ENCODE measurements at regions not wholly inside any gene's neighbourhood (a gene's known extent, or its start where the extent isn't known, plus 50 kb on each side); places are given as distances from the start of the nearest gene placed in this dataset.
"Not testable (repeated sequence)": the region's sequence is repeated elsewhere in the genome, so short reads cannot be mapped to it uniquely, and the experiment has no call there.

DNA sequence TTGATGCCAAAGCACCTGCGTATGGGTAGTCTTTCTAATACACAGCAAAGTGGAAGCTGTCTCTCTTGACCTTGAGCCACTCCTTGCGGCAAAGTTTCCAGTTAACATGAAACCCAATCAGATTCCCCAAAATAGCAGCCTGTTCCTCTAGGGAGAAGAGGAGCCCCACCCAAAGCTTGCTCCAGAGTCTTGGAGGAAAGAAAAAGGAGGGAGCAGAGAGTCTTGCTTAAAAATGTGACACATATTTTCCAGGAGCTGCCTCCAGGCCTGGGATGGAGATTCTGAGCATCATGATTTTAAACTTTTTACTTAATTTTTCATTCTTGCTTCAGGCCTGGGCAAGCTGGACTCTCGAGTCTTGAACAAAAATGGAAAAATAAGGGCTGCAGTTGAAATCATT, 223.5 kb upstream of the TNC start (continued):
- TF ChIP-seq REST (IDR thresholded peaks at IDR 0.05) (no peak), ATOH8 (CRISPR knock-in tag; IDR thresholded peaks at IDR 0.05; ENCODE audit: low read depth) (no peak), CHD4 (IDR thresholded peaks at IDR 0.05; ENCODE audit: borderline replicate concordance) (no peak), RNF2 (IDR thresholded peaks at IDR 0.05; ENCODE audit: borderline replicate concordance, low read depth) (no peak), CBX2 (IDR thresholded peaks at IDR 0.05; ENCODE audit: borderline replicate concordance, low read depth) (no peak)

- POLR2A ChIA-PET, ATAC-seq: not testable (repeated sequence)
Measured at GRCh38 chr9:115347776-115348175, 229.8 kb upstream of the TNC start.

DNA sequence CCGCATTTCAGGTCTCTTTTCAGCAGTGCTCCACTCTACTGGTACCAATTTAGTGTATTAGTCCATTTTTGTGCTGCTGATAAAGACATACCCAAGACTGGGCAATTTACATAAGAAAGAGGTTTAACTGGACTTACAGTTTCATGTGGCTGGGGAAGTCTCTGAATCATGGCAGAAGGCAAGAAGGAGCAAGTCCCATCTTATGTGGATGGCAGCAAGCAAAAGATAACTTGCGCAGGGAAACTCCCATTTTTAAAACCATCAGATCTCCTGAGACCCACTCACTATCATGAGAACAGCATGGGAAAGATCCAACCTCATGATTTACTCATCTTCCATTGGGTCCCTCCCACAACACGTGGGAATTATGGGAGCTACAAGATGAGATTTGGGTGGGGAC, 231.0 kb upstream of the TNC start:
- peak overlapping the region; percentile 26 for H3K4me2 ChIP-seq
- CTCF ChIA-PET, FAIRE-seq, POLR2A ChIA-PET: not testable (repeated sequence)
- WGBS (ENCODE audit: missing lambda C conversion rate), result 71% methylated on average over 3 of the region's 3 CpGs
- peaks cover 18% of the 10 kb centered on the region for H3K4me1 ChIP-seq
- H3K27ac ChIP-seq, result peak overlapping the region; percentile 45 to 51; a peak in 3 of 6 replicates
- H3K4me3 ChIP-seq, result peak overlapping the region; percentile 4; the same call in 1 of the 3 replicates
- H3K9me3 ChIP-seq, result peaks cover 17% of the 10 kb centered on the region
- ATAC-seq, result peak in 1 of 2 experiments; percentile 50; a peak in 2 of 6 replicates
- peak in 1 of 2 experiments; percentile 11 for DNase-seq (ENCODE audit: low read depth in 1 of 2, low spot score in 1 of 2)

More at GRCh38 chr9:115347776-115348175, 229.8 kb upstream of the TNC start:
- H3K4me2 ChIP-seq; FAIRE-seq; H3K4me3 ChIP-seq; H3K27ac ChIP-seq; DNase-seq (ENCODE audit: low read depth in 1 of 2, low spot score in 1 of 2); CTCF ChIA-PET: not testable (repeated sequence)
- H3K9me3 ChIP-seq, result peaks cover 17% of the 10 kb centered on the region
- peaks cover 21% of the 10 kb centered on the region for H3K4me1 ChIP-seq
- 100% methylated on average over 1 of the region's 2 CpGs for WGBS (ENCODE audit: missing lambda C conversion rate)

DNA sequence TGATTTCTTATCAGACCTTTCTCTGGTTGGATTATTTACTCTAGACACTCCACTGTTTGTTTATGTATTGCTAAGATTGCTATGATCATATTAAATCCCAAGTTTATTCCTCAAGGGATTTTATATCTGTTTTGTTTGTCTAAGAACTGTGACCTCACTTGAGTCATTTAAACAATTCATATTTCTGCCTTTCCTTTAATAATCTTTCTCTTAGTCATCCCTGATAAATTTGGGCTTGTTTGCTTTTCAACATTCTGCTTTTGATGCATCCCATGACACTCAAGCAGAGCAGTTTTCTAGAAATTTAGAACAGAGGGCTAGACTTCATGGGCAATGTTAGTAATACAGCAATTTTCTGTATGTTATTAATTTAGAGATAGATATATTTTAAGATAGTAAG, 231.6 kb upstream of the TNC start:
- DNase-seq (ENCODE audit: low read depth in 1 of 2, low spot score in 1 of 2) (peak; percentile 32 to 66), FAIRE-seq (peak; percentile 98), ATAC-seq (peak; percentile 64 to 85; a peak in 5 of 6 replicates)
- POLR2A ChIA-PET, result no interaction called here
- Histone ChIP-seq H3K4me2 (peak overlapping the region; percentile 26), H3K4me1 (peaks cover 18% of the 10 kb centered on the region), H3K9me3 (peaks cover 17% of the 10 kb centered on the region), H3K27ac (no peak overlapping the region), H3K4me3 (no peak overlapping the region)
- CTCF ChIA-PET, result interaction anchor here (0.8 to 1.3 kb wide), 2 partner anchors 49 to 170 kb away, joined by 3 read pairs; no protein-coding TSS in a partner anchor
- TF ChIP-seq EP300 (IDR thresholded peaks at IDR 0.05), result peak in 1 of 2 experiments; percentile 59; a peak in 1 of 5 replicates
- TF ChIP-seq, protein P1, sequence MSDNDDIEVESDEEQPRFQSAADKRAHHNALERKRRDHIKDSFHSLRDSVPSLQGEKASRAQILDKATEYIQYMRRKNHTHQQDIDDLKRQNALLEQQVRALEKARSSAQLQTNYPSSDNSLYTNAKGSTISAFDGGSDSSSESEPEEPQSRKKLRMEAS (IDR thresholded peaks at IDR 0.05), result peak; percentile 59; the same call in 1 of the 2 replicates
- peak; percentile 82; the same call in 1 of the 3 replicates for TF ChIP-seq BCL3 (IDR thresholded peaks at IDR 0.05)
- peak; percentile 90 for TF ChIP-seq FOSL2 (IDR thresholded peaks at IDR 0.05)
- TF ChIP-seq FOSL2 (CRISPR knock-in tag; IDR thresholded peaks at IDR 0.05), result peak; percentile 92
- TF ChIP-seq GATA3 (IDR thresholded peaks at IDR 0.05; ENCODE audit: borderline replicate concordance), result peak; percentile 95
- no peak for TF ChIP-seq SREBF2 (IDR thresholded peaks at IDR 0.05)
- TF ChIP-seq PBX3 (IDR thresholded peaks at IDR 0.05), result 0 out of 2 replicates have a peak, but pooled peaks have one; percentile 32
- peak; percentile 48 to 84 for TF ChIP-seq CEBPB (IDR thresholded peaks at IDR 0.05)
- TF ChIP-seq RAD21 (conservative IDR thresholded peaks at IDR 0.05 in 1 of 2, IDR thresholded peaks at IDR 0.05 in 1 of 2), result peak in 1 of 2 experiments; percentile 40; a peak in 2 of 5 replicates
- no peak for TF ChIP-seq MAZ (IDR thresholded peaks at IDR 0.05; ENCODE audit: borderline replicate concordance, low read depth, low read length)
- no peak for TF ChIP-seq RNF2 (IDR thresholded peaks at IDR 0.05; ENCODE audit: borderline replicate concordance, low read depth)
- TF ChIP-seq SMC3 (IDR thresholded peaks at IDR 0.05), result peak; percentile 37; the same call in 2 of the 3 replicates
- peak; percentile 62 to 81; a peak in 2 of 5 replicates for TF ChIP-seq JUN (IDR thresholded peaks at IDR 0.05)
- peak; percentile 98 for TF ChIP-seq JUNB (IDR thresholded peaks at IDR 0.05)
- TF ChIP-seq NFE2L2 (conservative IDR thresholded peaks at IDR 0.05; ENCODE audit: low read length), result no peak
- no peak for TF ChIP-seq CBX2 (IDR thresholded peaks at IDR 0.05; ENCODE audit: borderline replicate concordance, low read depth)
- TF ChIP-seq MYC (IDR thresholded peaks at IDR 0.05; ENCODE audit: borderline replicate concordance, low read length), result no peak
- no peak for TF ChIP-seq FOXS1 (CRISPR knock-in tag; IDR thresholded peaks at IDR 0.05)
